LNCaP clone FGC (cell line): ENCODE measurements at regions not wholly inside any gene's neighbourhood (a gene's known extent, or its start where the extent isn't known, plus 50 kb on each side); places are given as distances from the start of the nearest gene placed in this dataset.
A peak's percentile ranks its signal among the peaks of the same experiment; 100 is the strongest.

Experiments
- DNase-seq: peaks from one replicate; pipeline ENCODE4 v3.0.0-alpha.2; 2011; ENCODE audit warnings: low read depth
- H3K4me3 ChIP-seq: 2 replicates; pipeline ENCODE4 v1.5.1; 2011; ENCODE audit warnings: mild to moderate bottlenecking, low read depth, low read length, control low read depth
- TF ChIP-seq, protein P1 (sequence below): IDR thresholded peaks from 2 replicates; pipeline ENCODE4 v1.5.1; 2012; ENCODE audit warnings: mild to moderate bottlenecking; ENCODE audit not compliant: control insufficient read depth, insufficient read depth; ENCODE audit errors: extremely low read depth

DNA sequence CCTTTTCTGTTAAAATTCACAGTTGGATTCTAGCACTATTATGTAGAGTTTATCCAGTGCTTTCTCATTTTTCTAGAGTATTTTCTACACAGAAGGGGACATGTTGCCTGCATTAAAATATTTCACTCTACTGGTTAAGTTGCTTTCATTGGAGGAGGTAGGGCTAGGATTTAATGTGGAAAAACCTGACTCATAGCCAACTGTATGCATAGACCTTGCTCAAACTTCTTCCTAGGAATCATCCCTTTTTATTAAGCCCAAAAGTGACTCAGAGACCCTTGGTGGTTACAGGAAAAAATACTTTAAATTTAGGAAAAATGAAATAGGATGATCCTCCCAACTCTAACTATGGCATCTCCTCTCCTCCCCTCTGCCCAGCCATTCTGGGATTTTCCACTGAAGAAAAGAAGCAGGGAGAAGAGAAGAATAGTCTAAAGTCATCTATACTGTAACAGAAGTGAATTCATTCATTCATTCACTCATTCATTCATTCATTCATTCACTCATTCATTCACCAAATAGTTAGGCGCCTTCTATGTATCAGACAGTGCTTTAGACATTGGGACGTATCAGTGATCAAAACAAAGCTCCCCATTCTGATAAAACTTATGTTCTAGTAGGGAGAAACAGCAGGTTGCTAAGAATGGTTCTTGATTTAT is 109.0 kb upstream of the HTR2A start:
- no peak overlapping the region for H3K4me3 ChIP-seq
- DNase-seq = no peak
- TF ChIP-seq, protein P1, sequence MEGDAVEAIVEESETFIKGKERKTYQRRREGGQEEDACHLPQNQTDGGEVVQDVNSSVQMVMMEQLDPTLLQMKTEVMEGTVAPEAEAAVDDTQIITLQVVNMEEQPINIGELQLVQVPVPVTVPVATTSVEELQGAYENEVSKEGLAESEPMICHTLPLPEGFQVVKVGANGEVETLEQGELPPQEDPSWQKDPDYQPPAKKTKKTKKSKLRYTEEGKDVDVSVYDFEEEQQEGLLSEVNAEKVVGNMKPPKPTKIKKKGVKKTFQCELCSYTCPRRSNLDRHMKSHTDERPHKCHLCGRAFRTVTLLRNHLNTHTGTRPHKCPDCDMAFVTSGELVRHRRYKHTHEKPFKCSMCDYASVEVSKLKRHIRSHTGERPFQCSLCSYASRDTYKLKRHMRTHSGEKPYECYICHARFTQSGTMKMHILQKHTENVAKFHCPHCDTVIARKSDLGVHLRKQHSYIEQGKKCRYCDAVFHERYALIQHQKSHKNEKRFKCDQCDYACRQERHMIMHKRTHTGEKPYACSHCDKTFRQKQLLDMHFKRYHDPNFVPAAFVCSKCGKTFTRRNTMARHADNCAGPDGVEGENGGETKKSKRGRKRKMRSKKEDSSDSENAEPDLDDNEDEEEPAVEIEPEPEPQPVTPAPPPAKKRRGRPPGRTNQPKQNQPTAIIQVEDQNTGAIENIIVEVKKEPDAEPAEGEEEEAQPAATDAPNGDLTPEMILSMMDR = no peak

DNA sequence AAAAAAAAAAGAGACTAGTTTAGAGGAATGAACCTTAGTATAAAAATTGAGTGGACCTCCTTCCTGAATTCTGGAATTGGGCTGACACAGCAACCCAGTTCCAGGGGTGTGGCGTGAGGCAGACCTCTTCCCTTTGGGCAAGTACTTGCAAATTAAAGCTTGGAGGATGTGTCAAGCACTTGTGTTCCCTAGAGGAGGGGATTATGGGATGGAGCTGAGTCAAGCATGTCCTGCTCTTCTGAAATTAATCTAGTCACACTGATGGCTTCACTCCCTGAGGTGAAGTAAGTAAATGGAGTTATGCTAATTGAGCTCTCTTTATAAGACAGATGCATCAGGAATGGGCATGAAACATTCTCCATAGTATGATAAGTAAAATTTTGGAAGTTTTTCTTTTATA is 107.7 kb upstream of the HTR2A start:
- no peak overlapping the region for H3K4me3 ChIP-seq
- DNase-seq = no peak
- TF ChIP-seq, protein P1 = no peak

DNA sequence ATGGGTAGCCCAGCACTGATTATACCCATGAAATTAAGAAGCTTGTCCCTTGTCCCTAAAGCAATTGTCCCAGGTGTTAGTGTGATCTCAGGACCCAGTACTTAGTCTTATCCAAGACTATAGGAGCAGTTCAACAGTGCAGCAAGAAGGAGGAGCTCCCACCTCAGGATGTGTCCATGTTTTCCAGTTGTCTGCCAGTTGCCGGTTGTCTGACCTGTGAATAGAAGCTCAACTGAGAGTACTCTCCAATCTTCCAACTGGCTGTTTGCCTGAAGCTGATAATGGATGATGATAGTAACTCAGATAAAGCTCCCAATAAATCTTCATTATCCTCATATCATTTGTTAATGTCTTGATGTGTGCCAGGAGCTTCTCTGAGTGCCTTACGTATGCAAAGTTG is 107.2 kb upstream of the HTR2A start:
- DNase-seq = no peak
- H3K4me3 ChIP-seq = no peak overlapping the region
- TF ChIP-seq, protein P1 = peak; percentile 40

DNA sequence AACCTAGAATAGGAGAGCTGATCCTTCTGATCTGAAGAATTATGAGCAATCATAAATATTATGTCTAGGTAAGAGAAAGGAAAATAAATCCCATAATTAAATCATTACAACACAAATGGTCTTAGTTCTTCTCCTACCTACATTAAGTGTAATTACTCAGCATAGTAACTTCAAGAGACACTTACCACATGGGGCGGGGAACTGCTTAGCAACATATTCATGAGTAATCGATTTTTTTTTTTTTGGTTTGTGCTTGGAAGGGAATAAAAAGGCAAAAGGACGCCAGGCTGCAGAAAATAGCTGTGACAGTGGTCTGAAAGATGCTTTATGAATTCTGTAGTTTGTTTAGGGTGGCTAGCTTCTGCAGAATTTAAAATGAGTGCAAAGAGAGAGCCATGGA is 103.3 kb upstream of the HTR2A start:
- H3K4me3 ChIP-seq = no peak overlapping the region
- DNase-seq = no peak
- TF ChIP-seq, protein P1 = no peak

DNA sequence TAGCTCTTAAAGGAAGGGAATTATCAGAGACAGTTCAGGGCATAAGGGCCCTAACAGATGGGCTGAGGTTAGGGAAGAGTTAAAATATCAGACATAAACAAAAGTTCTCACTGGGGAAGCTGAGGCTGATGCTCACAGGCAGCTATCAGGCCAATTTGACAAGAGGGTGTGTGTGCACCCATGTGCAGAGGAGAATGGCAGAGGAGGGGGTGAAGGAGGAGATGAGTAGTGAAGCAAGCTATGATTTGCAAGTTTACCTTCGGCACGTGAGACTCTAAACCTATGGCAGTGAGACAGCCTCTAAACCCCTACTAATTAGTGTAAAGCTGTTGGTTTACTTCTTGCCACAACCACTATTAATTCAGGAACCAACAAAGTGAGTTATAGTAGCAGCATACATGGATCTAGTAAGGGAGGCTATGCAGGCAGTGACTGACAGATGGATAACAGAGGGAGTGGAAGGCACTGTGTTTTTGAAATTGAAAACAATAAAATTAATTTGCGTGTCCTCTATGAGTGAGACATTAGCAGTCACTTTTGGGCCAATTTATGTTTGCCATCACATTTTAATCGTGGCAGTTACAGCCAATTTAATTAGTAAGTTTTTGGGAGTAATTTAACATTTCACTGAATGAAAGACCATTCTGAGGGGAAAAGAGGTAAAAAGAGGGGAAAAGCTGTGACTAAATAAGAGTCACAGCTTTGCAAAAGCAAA is 99.6 kb upstream of the HTR2A start:
- no peak for DNase-seq
- H3K4me3 ChIP-seq = no peak overlapping the region
- TF ChIP-seq, protein P1 = no peak

DNA sequence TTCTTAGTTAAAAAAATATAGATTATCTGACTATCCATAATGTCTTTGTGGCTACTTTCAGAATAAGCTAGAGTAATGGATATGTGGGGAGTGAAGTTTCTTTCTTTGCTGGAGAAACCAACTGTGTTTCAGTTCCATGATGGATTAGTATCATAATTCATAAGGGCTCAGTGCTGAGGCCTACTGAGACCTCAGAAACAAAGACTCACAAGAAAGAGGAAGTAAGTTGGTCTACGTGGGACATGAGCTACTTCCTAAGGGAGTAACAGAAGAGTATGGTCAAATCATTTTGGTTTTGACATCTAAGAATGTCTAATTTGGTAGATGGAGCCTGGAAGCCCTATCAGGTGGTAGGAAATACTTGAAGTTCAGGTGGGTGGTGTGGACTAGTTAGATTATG is 99.0 kb upstream of the HTR2A start:
- no peak overlapping the region for H3K4me3 ChIP-seq
- TF ChIP-seq, protein P1 = no peak
- no peak for DNase-seq
